ENCODE measurements at regions not wholly inside any gene's neighbourhood (a gene's known extent, or its start where the extent isn't known, plus 50 kb on each side); places are given as distances from the start of the nearest gene placed in this dataset.

- CTCF ChIA-PET, result no interaction called here
- Histone ChIP-seq H3K4me2 (no peak overlapping the region), H3F3A (ENCODE audit: insufficient read depth, low read depth) (no peaks in the 10 kb centered on the region), H3K4me3 (no peak overlapping the region), H3K27me3 (ENCODE audit: insufficient read depth, low read depth) (no peaks in the 10 kb centered on the region), H3K27ac (no peak overlapping the region), H3K9me3 (ENCODE audit: insufficient read depth, low read depth) (no peaks in the 10 kb centered on the region), H3K4me1 (replicated peaks; ENCODE audit: insufficient read depth) (no peaks in the 10 kb centered on the region), H3K79me2 (ENCODE audit: low read depth) (no peaks in the 10 kb centered on the region), H3K36me3 (ENCODE audit: low read depth) (no peaks in the 10 kb centered on the region), H2AFZ (no peak overlapping the region), H4K20me1 (ENCODE audit: insufficient read depth) (no peaks in the 10 kb centered on the region), H3K9me2 (ENCODE audit: insufficient read depth) (no peaks in the 10 kb centered on the region)
- POLR2A ChIA-PET (ENCODE audit: unreplicated experiment), result no interaction called here
- no peak for TF ChIP-seq CTCF (conservative IDR thresholded peaks at IDR 0.05)
- TF ChIP-seq EZH2 (IDR thresholded peaks at IDR 0.05; ENCODE audit: low read depth), result no peak
- intact Hi-C loops (cut with micrococcal nuclease; ENCODE audit: unreplicated experiment), result no loop called here
- no peak for DNase-seq
- BruUV-seq (replicated peaks), result no TSS peak
These were observed 192.8 kb upstream of the ZNF521 start for GRCh38 chr18:25544546-25545287.

GRCh38 chr18:25538175-25538922 is 186.4 kb upstream of the ZNF521 start:
- Histone ChIP-seq H3K4me1 (replicated peaks; ENCODE audit: insufficient read depth) (no peaks in the 10 kb centered on the region), H3K9me3 (ENCODE audit: insufficient read depth, low read depth) (no peaks in the 10 kb centered on the region), H3K79me2 (ENCODE audit: low read depth) (no peaks in the 10 kb centered on the region), H3K9me2 (ENCODE audit: insufficient read depth) (no peaks in the 10 kb centered on the region), H3K4me3 (no peak overlapping the region), H3K36me3 (ENCODE audit: low read depth) (no peaks in the 10 kb centered on the region), H3K27me3 (ENCODE audit: insufficient read depth, low read depth) (no peaks in the 10 kb centered on the region), H3F3A (ENCODE audit: insufficient read depth, low read depth) (no peaks in the 10 kb centered on the region), H4K20me1 (ENCODE audit: insufficient read depth) (no peaks in the 10 kb centered on the region), H3K27ac (no peak overlapping the region), H3K4me2 (no peak overlapping the region), H2AFZ (no peak overlapping the region)
- no TSS peak for BruUV-seq (replicated peaks)
- ChIA-PET CTCF (no interaction called here), POLR2A (ENCODE audit: unreplicated experiment) (no interaction called here)
- no peak for DNase-seq
- intact Hi-C loops (cut with micrococcal nuclease; ENCODE audit: unreplicated experiment), result no loop called here
- TF ChIP-seq CTCF (conservative IDR thresholded peaks at IDR 0.05), result no peak
- TF ChIP-seq EZH2 (IDR thresholded peaks at IDR 0.05; ENCODE audit: low read depth), result no peak

- ChIA-PET CTCF (no interaction called here), POLR2A (ENCODE audit: unreplicated experiment) (no interaction called here)
- H3K36me3 ChIP-seq (ENCODE audit: low read depth), result no peaks in the 10 kb centered on the region
- H3K4me1 ChIP-seq (replicated peaks; ENCODE audit: insufficient read depth), result no peaks in the 10 kb centered on the region
- intact Hi-C loops (cut with micrococcal nuclease; ENCODE audit: unreplicated experiment), result no loop called here
- no peaks in the 10 kb centered on the region for H3K9me2 ChIP-seq (ENCODE audit: insufficient read depth)
- no peak for TF ChIP-seq EZH2 (IDR thresholded peaks at IDR 0.05; ENCODE audit: low read depth)
- no peak for TF ChIP-seq CTCF (conservative IDR thresholded peaks at IDR 0.05)
- no peak overlapping the region for H3K27ac ChIP-seq
- no peak for DNase-seq
- BruUV-seq (replicated peaks), result no TSS peak
- H3K79me2 ChIP-seq (ENCODE audit: low read depth), result no peaks in the 10 kb centered on the region
- no peaks in the 10 kb centered on the region for H4K20me1 ChIP-seq (ENCODE audit: insufficient read depth)
- no peaks in the 10 kb centered on the region for H3F3A ChIP-seq (ENCODE audit: insufficient read depth, low read depth)
- no peaks in the 10 kb centered on the region for H3K9me3 ChIP-seq (ENCODE audit: insufficient read depth, low read depth)
- H3K27me3 ChIP-seq (ENCODE audit: insufficient read depth, low read depth), result no peaks in the 10 kb centered on the region
- H3K4me3 ChIP-seq, result no peak overlapping the region
- H2AFZ ChIP-seq, result no peak overlapping the region
- H3K4me2 ChIP-seq, result no peak overlapping the region
These were observed 183.5 kb upstream of the ZNF521 start for GRCh38 chr18:25535495-25535894.

Data from PC-9 (cell line).